ENCODE measurements at regions not wholly inside any gene's neighbourhood (a gene's known extent, or its start where the extent isn't known, plus 50 kb on each side); places are given as distances from the start of the nearest gene placed in this dataset.

DNA sequence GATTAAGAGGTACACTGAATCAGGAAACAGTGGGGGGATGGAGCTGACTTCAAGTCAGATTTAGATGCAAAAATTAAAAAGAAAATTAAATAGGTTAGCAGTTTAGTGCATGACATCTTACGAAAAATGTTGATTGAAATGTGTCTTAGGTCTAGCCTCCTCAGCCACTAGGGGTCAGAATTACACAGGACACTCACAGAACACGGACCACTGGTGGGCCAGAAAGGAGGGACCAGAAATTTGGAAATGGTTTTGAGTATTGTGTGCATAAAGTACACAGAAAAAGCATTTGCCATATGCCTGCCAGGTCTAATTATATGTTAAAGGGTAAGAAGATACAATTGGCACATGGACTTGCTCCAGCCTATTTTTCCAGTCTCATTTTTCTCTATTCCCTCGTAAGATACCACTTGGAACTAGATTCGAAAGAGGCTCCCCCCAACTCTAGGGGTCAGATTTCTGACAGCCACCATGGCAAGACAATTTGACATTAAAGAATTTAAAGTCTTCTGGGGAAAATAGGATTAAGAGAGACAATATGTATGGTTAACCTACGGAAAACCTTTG, 550.2 kb upstream of the SETBP1 start:
- Histone ChIP-seq H3K9me2 (replicated peaks; ENCODE audit: insufficient read depth, low read length) (no peaks in the 10 kb centered on the region), H2AFZ (ENCODE audit: low read depth, low read length, severe bottlenecking) (no peak overlapping the region), H3K27me3 (ENCODE audit: low read length) (no peaks in the 10 kb centered on the region), H3K27ac (ENCODE audit: low read depth, low read length) (no peak overlapping the region), H4K20me1 (ENCODE audit: low read depth, low read length) (no peaks in the 10 kb centered on the region), H3K4me3 (ENCODE audit: insufficient read depth, low read length, poor library complexity, severe bottlenecking) (no peak overlapping the region), H3K9me3 (ENCODE audit: insufficient read depth, low read length) (no peaks in the 10 kb centered on the region), H3K36me3 (ENCODE audit: low read length) (no peaks in the 10 kb centered on the region), H3K79me2 (ENCODE audit: insufficient read depth, low read length) (no peaks in the 10 kb centered on the region), H3F3A (ENCODE audit: insufficient read depth) (no peaks in the 10 kb centered on the region), H3K9ac (ENCODE audit: low read length) (no peak overlapping the region), H3K4me2 (ENCODE audit: low read depth, low read length, poor library complexity, severe bottlenecking) (no peak overlapping the region)
- TF ChIP-seq, protein P1, sequence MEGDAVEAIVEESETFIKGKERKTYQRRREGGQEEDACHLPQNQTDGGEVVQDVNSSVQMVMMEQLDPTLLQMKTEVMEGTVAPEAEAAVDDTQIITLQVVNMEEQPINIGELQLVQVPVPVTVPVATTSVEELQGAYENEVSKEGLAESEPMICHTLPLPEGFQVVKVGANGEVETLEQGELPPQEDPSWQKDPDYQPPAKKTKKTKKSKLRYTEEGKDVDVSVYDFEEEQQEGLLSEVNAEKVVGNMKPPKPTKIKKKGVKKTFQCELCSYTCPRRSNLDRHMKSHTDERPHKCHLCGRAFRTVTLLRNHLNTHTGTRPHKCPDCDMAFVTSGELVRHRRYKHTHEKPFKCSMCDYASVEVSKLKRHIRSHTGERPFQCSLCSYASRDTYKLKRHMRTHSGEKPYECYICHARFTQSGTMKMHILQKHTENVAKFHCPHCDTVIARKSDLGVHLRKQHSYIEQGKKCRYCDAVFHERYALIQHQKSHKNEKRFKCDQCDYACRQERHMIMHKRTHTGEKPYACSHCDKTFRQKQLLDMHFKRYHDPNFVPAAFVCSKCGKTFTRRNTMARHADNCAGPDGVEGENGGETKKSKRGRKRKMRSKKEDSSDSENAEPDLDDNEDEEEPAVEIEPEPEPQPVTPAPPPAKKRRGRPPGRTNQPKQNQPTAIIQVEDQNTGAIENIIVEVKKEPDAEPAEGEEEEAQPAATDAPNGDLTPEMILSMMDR (IDR thresholded peaks at IDR 0.05; ENCODE audit: insufficient read depth, low read length, poor library complexity, severe bottlenecking): peak; percentile 66
- no peak for TF ChIP-seq EZH2phosphoT487 (conservative IDR thresholded peaks at IDR 0.05; ENCODE audit: low read length)

GRCh38 chr18:44133483-44133882, 547.2 kb upstream of the SETBP1 start:
- Histone ChIP-seq H3K9ac (ENCODE audit: low read length) (no peak overlapping the region), H3K9me2 (replicated peaks; ENCODE audit: insufficient read depth, low read length) (no peaks in the 10 kb centered on the region), H3K36me3 (ENCODE audit: low read length) (no peaks in the 10 kb centered on the region), H3K27ac (ENCODE audit: low read depth, low read length) (no peak overlapping the region), H3K27me3 (ENCODE audit: low read length) (no peaks in the 10 kb centered on the region), H3F3A (ENCODE audit: insufficient read depth) (no peaks in the 10 kb centered on the region), H3K79me2 (ENCODE audit: insufficient read depth, low read length) (no peaks in the 10 kb centered on the region), H2AFZ (ENCODE audit: low read depth, low read length, severe bottlenecking) (no peak overlapping the region), H3K4me3 (ENCODE audit: insufficient read depth, low read length, poor library complexity, severe bottlenecking) (no peak overlapping the region), H3K4me2 (ENCODE audit: low read depth, low read length, poor library complexity, severe bottlenecking) (no peak overlapping the region), H3K9me3 (ENCODE audit: insufficient read depth, low read length) (no peaks in the 10 kb centered on the region), H4K20me1 (ENCODE audit: low read depth, low read length) (no peaks in the 10 kb centered on the region)
- TF ChIP-seq, protein P1 (IDR thresholded peaks at IDR 0.05; ENCODE audit: insufficient read depth, low read length, poor library complexity, severe bottlenecking): no peak
- no peak for TF ChIP-seq EZH2phosphoT487 (conservative IDR thresholded peaks at IDR 0.05; ENCODE audit: low read length)

DNA sequence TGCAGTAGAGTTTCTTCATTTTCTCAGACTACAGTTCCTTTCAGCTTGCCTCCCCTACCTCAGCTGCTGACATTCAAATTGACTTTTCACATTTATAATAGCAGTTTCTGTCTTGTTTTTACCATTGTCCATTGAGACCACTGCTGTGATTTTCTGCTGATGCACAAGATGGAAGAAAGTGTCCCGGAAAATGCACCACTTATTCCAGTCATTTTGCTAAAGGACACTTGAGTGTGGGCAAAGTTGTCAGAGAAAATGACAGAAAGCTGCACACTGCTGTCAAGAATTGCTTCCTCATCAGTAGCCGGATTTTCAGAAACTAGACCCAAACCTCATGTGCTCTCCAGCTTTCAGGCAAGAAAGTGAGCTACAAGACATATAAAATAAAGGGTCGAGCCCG, 546.2 kb upstream of the SETBP1 start:
- Histone ChIP-seq H3K9me3 (ENCODE audit: insufficient read depth, low read length) (no peaks in the 10 kb centered on the region), H3K4me2 (ENCODE audit: low read depth, low read length, poor library complexity, severe bottlenecking) (no peak overlapping the region), H2AFZ (ENCODE audit: low read depth, low read length, severe bottlenecking) (no peak overlapping the region), H3K27ac (ENCODE audit: low read depth, low read length) (no peak overlapping the region), H3K36me3 (ENCODE audit: low read length) (no peaks in the 10 kb centered on the region), H4K20me1 (ENCODE audit: low read depth, low read length) (no peaks in the 10 kb centered on the region), H3F3A (ENCODE audit: insufficient read depth) (no peaks in the 10 kb centered on the region), H3K9me2 (replicated peaks; ENCODE audit: insufficient read depth, low read length) (no peaks in the 10 kb centered on the region), H3K9ac (ENCODE audit: low read length) (no peak overlapping the region), H3K79me2 (ENCODE audit: insufficient read depth, low read length) (no peaks in the 10 kb centered on the region), H3K27me3 (ENCODE audit: low read length) (no peaks in the 10 kb centered on the region), H3K4me3 (ENCODE audit: insufficient read depth, low read length, poor library complexity, severe bottlenecking) (no peak overlapping the region)
- TF ChIP-seq EZH2phosphoT487 (conservative IDR thresholded peaks at IDR 0.05; ENCODE audit: low read length): no peak
- TF ChIP-seq, protein P1 (IDR thresholded peaks at IDR 0.05; ENCODE audit: insufficient read depth, low read length, poor library complexity, severe bottlenecking): no peak

All from SU-DHL-6 (cell line).